GM12878 (cell line): ENCODE measurements at regions not wholly inside any gene's neighbourhood (a gene's known extent, or its start where the extent isn't known, plus 50 kb on each side); places are given as distances from the start of the nearest gene placed in this dataset.

Source experiments
- ATAC-seq: fragments of 200-7000 bp; cut with Tn5 transposase; 3 replicates; pipeline ENCODE4 v1.9.1; 2020; ENCODE audit warnings: mild to moderate bottlenecking, moderate library complexity
- BruUV-seq: library from RNA; stranded (reverse); fragments of 400-500 nt; replicated peaks from 2 replicates; lab custom pipeline; 2021; lab: Mats Ljungman, UMichigan
- CTCF ChIA-PET: fragments of 300-600 bp; sonication (Branson Sonifier 250); formaldehyde crosslinking; extraction: SDS; loops from one replicate; lab custom pipeline; 2021; ENCODE audit warnings: inconsistent platforms; lab: Yijun Ruan, JAX
- POLR2A ChIA-PET: fragments of 350-600 bp; formaldehyde crosslinking; extraction: SDS; loops from one replicate; lab custom pipeline; 2021; ENCODE audit warnings: inconsistent platforms; lab: Charles Lee
- RAD21 ChIA-PET: fragments of 300-600 bp; sonication (Branson Sonifier 250); formaldehyde crosslinking; loops from one replicate; lab custom pipeline; 2023; ENCODE audit warnings: antibody characterized with exemption; ENCODE audit not compliant: unreplicated experiment; lab: Charles Lee
- SMC1A ChIA-PET: fragments of 300-600 bp; sonication (Branson Sonifier 250); formaldehyde crosslinking; loops from one replicate; lab custom pipeline; 2023; ENCODE audit not compliant: unreplicated experiment, uncharacterized antibody; lab: Charles Lee
- DNase-seq: peaks from one replicate; pipeline ENCODE4 v3.0.0-alpha.2; 2011; ENCODE audit warnings: low read depth, low spot score
- FAIRE-seq: peaks from 3 replicates; lab custom pipeline; 2011; peaks lifted over from hg19 to GRCh38; lab: Jason Lieb, UNC
- H2AFZ ChIP-seq: 2 replicates; pipeline ENCODE4 v1.6.0; 2011; ENCODE audit warnings: low read depth, low read length, control low read depth; ENCODE audit not compliant: control insufficient read depth
- H3K27ac ChIP-seq: 2 replicates; pipeline ENCODE4 v1.5.1; 2011; ENCODE audit warnings: control low read depth; ENCODE audit not compliant: control insufficient read depth, insufficient read depth
- H3K27me3 ChIP-seq, 2 experiments: replicated peaks in 1 of 2; 2 replicates each; pipeline versions ENCODE4 v1.6.0 to v1.6.1; 2011; ENCODE audit warnings: low read length in 1 of 2; ENCODE audit not compliant: control insufficient read depth in 2 of 2, insufficient read depth in 2 of 2
- H3K36me3 ChIP-seq, 2 experiments: 2 replicates each; pipeline ENCODE4 v1.5.1; 2011; ENCODE audit warnings: low read length in 1 of 2; ENCODE audit not compliant: control insufficient read depth in 2 of 2, insufficient read depth in 2 of 2
- H3K4me1 ChIP-seq: 2 replicates; pipeline ENCODE4 v1.6.1; 2011; ENCODE audit warnings: mild to moderate bottlenecking, low read length, moderate library complexity, mixed read lengths; ENCODE audit not compliant: control insufficient read depth, insufficient read depth
- H3K4me2 ChIP-seq: 2 replicates; pipeline ENCODE4 v1.6.0; 2011; ENCODE audit warnings: control low read depth; ENCODE audit not compliant: control insufficient read depth, insufficient read depth
- H3K4me3 ChIP-seq: fragments of 200-600 bp; sonication (generic); 2 replicates; pipeline ENCODE4 v1.5.1; 2016
- H3K79me2 ChIP-seq: 2 replicates; pipeline ENCODE4 v1.6.0; 2011; ENCODE audit warnings: low read length; ENCODE audit not compliant: control insufficient read depth, insufficient read depth
- H3K9ac ChIP-seq: 2 replicates; pipeline ENCODE4 v1.8.0; 2011; ENCODE audit warnings: low read length, control low read depth, mixed read lengths; ENCODE audit not compliant: control insufficient read depth, insufficient read depth
- H3K9me3 ChIP-seq: replicated peaks from 3 replicates; pipeline ENCODE4 v1.5.1; 2011; ENCODE audit warnings: mild to moderate bottlenecking, low read length; ENCODE audit not compliant: control insufficient read depth, insufficient read depth
- H4K20me1 ChIP-seq: 2 replicates; pipeline ENCODE4 v1.6.0; 2011; ENCODE audit not compliant: control insufficient read depth, insufficient read depth
- EP300 ChIP-seq, 2 experiments: fragments of 150-350 bp in 1 of 2; IDR thresholded peaks; 2 replicates each; pipeline ENCODE4 v1.6.1; 2011 to 2012; ENCODE audit warnings: low read depth in 2 of 2, low read length in 2 of 2, borderline replicate concordance in 1 of 2, improper control_type of control experiment in 1 of 2, inconsistent platforms in 1 of 2; ENCODE audit not compliant: control insufficient read depth in 1 of 2
- MTA3 ChIP-seq: IDR thresholded peaks from 2 replicates; pipeline ENCODE4 v1.6.1; 2012; ENCODE audit warnings: low read length, inconsistent platforms, borderline replicate concordance
- PAX8 ChIP-seq: fragments of 450-650 bp; IDR thresholded peaks from 2 replicates; pipeline ENCODE4 v1.6.1; 2017; ENCODE audit warnings: mild to moderate bottlenecking, moderate library complexity
- PML ChIP-seq: IDR thresholded peaks from 2 replicates; pipeline ENCODE4 v1.6.1; 2012; ENCODE audit warnings: low read length, inconsistent platforms
- POU2F2 ChIP-seq: IDR thresholded peaks from 3 replicates; pipeline ENCODE4 v1.6.1; 2011; ENCODE audit warnings: low read depth, mild to moderate bottlenecking, low read length, borderline replicate concordance
- SIN3A ChIP-seq: IDR thresholded peaks from 2 replicates; pipeline ENCODE4 v1.6.1; 2012; ENCODE audit warnings: low read depth, low read length, improper control_type of control experiment
- ZBTB33 ChIP-seq: fragments of 450-650 bp; IDR thresholded peaks from 2 replicates; pipeline ENCODE4 v1.6.1; 2017; ENCODE audit warnings: mild to moderate bottlenecking
- ZNF622 ChIP-seq: fragments of 450-650 bp; IDR thresholded peaks from 2 replicates; pipeline ENCODE4 v1.6.1; 2017; ENCODE audit warnings: mild to moderate bottlenecking, inconsistent platforms
- WGBS: methylation state at CpG from one replicate; pipeline ENCODE4 v1.1.6; 2016; ENCODE audit warnings: low lambda C conversion rate; ENCODE audit not compliant: insufficient replicate concordance, insufficient coverage; ENCODE audit errors: missing lambda C conversion rate; 5-methylcytosine and 5-hydroxymethylcytosine counted together
- in situ Hi-C: fragments of 300-500 bp; cut with MboI; formaldehyde crosslinking; loops from 9 replicates; pipeline ENCODE4 v1.14.3; 2018; ENCODE audit warnings: mixed read lengths
- intact Hi-C: fragments of 100-400 bp; cut with micrococcal nuclease; formaldehyde crosslinking; loops from one replicate; pipeline ENCODE4 v1.14.2; 2022; ENCODE audit not compliant: unreplicated experiment
- TF ChIP-seq, protein P1 (sequence below): IDR thresholded peaks from 2 replicates; pipeline ENCODE4 v1.6.1; 2012; ENCODE audit warnings: low read depth, low read length, improper control_type of control experiment

DNA sequence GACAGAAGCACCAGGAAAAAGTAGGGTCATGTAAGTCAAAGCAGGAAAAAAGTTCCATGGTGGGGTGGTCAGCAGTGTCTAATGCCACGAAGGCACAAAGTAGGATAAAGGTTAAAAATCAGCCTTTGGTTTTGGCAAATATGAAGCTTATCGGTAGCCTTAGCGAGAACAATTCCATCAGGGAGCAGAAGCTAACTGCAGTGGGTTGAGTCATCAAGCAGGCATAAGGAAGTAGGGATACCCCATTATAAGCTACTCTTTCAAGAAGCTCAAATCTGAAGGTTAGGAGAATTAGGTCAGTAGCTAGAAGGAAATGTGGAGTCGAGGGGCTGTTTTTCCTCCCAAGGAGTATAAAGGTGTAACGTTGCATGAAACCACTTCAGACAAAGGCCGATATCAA, 57.5 kb upstream of the USPL1 start:
- H3K4me1 ChIP-seq = no peaks in the 10 kb centered on the region
- CTCF ChIA-PET = interaction anchor here (0.5 to 1.0 kb wide), 4 partner anchors 8 to 306 kb away, joined by 3 to 5 read pairs (median 3); no protein-coding TSS in a partner anchor
- no peak for TF ChIP-seq ZBTB33
- TF ChIP-seq, protein P1, sequence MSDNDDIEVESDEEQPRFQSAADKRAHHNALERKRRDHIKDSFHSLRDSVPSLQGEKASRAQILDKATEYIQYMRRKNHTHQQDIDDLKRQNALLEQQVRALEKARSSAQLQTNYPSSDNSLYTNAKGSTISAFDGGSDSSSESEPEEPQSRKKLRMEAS = no peak
- TF ChIP-seq POU2F2 = no peak
- TF ChIP-seq PML = no peak
- TF ChIP-seq ZNF622 = no peak
- no peak for TF ChIP-seq SIN3A
- TF ChIP-seq PAX8 = no peak
- no peak for TF ChIP-seq MTA3
- no peak for TF ChIP-seq EP300 (IDR thresholded peaks at IDR 0.05; ENCODE audit: borderline replicate concordance in 1 of 2, control insufficient read depth in 1 of 2, low read depth in 2 of 2, low read length in 2 of 2)
- TF ChIP-seq, all 136 proteins: peak for 0
- BruUV-seq = no TSS peak
- no peaks in the 10 kb centered on the region for H3K36me3 ChIP-seq
- WGBS = 61% methylated on average over 6 of the region's 6 CpGs
- POLR2A ChIA-PET = no interaction called here
- H3K27me3 ChIP-seq = no peaks in the 10 kb centered on the region
- SMC1A ChIA-PET = interaction anchor here (0.9 kb wide), 2 partner anchors 11 to 48 kb away, joined by 3 to 4 read pairs; no protein-coding TSS in a partner anchor
- FAIRE-seq = no peak
- DNase-seq = no peak
- in situ Hi-C loops = no loop called here
- RAD21 ChIA-PET = no interaction called here
- no peak overlapping the region for H3K4me2 ChIP-seq
- H3K9me3 ChIP-seq = no peaks in the 10 kb centered on the region
- H4K20me1 ChIP-seq = no peaks in the 10 kb centered on the region
- intact Hi-C loops = no loop called here
- no peak for ATAC-seq
- no peak overlapping the region for H3K27ac ChIP-seq
- H3K4me3 ChIP-seq = no peak overlapping the region
- H3K79me2 ChIP-seq = no peaks in the 10 kb centered on the region
- no peak overlapping the region for H2AFZ ChIP-seq
- no peak overlapping the region for H3K9ac ChIP-seq
